HuH-7 (cell line): ENCODE measurements at regions not wholly inside any gene's neighbourhood (a gene's known extent, or its start where the extent isn't known, plus 50 kb on each side); places are given as distances from the start of the nearest gene placed in this dataset.

Source experiments
- DNase-seq: peaks from one replicate; pipeline ENCODE4 v3.0.0; 2011; ENCODE audit warnings: low spot score

DNA sequence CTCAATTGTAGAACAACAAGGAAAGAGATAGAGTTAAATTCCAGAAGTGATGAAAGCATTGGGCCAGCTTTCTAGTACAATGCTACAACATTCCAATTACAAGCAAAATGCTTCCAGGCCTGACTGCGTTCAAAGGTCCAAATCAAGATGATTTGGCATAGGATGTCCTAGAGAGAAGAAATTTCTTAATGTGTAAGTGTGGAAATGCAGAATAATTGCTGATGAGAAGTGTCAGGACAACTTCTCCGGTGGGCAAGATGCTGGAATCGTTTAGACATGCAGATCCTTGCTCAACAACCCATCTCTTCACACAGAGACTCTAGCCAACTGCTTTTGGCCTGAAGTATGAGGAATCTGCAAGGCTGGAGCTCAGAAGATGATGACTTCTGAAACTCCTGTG is 71.1 kb upstream of the PDZRN3 start:
- no peak for DNase-seq

DNA sequence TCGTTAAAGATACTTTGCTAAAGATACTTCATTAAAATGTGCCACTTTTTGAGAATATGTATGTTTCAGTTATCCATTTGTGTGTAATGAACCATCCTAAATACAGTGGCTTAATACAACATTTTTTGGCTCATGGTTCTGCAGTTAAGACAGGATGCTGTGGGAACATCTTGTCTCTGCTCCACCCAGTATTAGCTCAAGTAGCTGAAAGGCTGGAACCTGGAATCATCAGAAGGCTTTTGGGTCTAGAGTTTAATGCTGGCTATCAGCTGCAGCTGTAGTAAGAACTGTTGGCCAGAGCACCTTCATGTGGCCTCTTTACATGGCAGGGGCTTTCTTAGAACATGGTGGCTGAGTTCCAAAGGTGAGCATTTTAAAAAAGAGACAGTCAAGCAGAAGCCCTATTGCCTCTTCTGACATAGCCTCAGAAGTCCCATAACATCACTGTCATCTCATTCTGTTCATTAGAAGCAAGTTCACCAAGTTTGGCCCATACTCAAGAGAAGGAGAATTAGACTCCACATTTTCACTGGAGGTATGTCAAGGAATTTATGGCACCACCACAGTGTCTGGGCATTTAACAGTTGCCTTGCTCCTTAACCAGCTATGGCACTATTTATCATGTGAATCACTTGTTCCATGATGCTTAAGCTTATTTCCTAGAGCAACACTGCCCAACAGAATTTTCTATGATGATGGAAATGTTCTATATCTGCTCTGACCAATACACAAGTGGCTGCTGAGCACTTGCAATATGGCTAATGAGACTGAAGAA is 70.4 kb upstream of the PDZRN3 start:
- no peak for DNase-seq

DNA sequence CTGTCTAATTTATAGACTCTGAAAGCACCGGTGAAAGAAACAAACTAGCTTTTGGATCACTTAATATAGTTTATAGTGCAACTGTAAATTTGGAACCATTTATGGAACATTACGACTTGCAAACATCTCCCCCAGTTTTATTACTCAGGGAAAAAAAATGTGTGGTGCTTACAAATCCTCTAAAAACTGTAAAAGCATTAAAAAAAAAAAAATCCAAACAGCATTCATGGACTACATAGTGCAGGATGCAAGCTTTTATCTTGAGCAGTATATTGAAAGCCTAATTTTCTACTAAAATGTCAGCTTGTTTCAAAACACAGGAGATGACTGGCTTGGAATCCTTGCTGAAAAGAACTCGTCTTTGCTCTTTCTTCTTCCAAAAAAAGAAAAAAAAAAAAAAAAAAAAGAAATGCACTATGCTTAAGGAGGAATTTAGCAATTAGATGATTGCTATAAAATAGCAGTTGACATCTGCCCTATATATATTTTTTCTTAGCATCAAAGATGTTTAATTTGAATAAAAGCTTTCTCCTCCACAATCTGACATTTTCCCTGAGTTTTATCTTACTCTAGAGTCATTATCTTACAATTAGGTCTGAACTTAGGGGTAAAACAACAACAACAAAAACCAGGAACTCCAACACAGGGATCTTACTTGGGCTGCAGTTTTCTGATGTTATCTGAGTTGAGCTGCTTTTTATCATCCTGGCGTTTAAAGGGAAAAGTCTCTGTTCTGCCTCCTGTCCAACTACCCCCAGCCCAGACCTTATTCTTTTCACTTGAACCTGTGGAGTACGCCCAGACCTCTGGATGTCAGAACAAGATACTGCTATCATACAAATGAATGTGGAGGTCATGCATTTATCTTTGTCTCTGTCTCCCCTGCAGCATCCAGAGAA is 62.6 kb upstream of the PDZRN3 start:
- no peak for DNase-seq

DNA sequence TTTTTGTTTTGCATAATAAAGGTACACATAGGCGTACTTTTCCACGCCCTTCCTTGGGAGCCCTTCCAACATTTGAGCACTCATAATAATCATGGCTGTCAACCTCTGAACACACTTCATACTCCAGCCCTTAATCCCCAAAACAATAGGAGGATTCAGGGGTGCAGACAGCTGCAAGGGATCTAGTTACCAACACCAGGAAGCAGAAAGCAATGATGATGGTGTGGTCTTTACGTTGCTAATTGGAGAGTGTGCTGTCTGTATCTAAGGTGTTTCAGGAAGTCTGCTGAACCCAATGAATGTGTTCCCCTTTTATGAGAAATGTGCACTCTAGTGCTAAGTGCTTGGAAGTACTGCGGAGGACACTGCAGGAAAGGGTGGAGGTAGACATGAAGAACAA is 60.3 kb upstream of the PDZRN3 start:
- DNase-seq, result no peak

GRCh38 chr3:73683706-73684105 is 59.0 kb upstream of the PDZRN3 start:
- no peak for DNase-seq

DNA sequence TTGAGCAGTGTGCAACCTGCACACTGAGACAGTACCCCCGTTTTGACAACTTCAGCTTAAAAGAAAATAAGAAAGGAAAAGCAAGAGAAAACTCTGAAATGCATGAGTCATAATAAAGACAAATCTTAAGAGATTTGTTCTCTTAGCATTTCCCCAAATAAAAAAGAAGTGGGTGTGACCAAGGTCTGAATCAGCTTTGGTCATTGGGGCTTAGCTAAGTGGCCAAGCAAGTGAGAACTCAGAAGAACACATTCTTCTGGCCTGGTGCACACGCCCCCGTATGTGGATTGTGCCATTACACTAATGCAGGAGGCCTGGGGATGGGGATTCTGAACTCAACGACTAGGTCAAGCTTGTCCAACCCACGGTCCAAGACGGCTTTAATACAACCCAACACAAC is 56.9 kb upstream of the PDZRN3 start:
- DNase-seq, result no peak

GRCh38 chr3:73681198-73681597 is 56.5 kb upstream of the PDZRN3 start:
- no peak for DNase-seq

DNA sequence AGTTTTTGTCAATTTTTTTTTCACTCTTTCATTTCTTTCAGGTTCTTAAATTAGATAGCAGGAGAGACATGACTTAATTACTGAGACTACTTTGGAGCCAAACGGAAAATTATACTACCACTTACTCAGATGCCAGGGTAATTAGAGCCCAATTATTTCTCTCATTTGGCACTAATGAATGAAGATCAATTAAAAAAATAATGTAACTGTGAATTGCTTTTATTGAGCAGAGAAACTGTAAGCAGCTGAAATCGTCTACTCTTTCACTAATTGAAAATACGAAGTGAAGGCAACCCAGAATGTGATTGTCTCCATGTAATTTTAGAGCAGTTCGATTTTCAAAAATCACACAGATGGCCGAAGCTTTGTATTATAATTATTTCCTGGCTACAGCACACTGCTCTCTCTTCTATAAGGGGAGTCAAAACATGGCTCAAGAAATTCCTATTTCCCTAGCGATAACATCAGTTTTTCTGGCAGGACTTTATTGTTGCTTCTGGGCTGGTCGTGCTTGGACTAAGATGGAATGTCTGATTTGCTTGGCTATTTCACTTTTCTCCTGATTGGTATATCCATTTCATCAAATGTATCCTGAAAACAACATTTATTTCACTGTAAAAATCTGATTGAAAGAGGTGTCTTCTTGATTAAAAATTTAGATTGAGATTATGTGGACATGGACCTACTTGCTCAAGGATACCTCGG is 55.8 kb upstream of the PDZRN3 start:
- DNase-seq, result no peak

- DNase-seq, result no peak
Observed at GRCh38 chr3:73677336-73678024, 52.7 kb upstream of the PDZRN3 start.
